ENCODE measurements at regions not wholly inside any gene's neighbourhood (a gene's known extent, or its start where the extent isn't known, plus 50 kb on each side); places are given as distances from the start of the nearest gene placed in this dataset.

- TF ChIP-seq, protein P1, sequence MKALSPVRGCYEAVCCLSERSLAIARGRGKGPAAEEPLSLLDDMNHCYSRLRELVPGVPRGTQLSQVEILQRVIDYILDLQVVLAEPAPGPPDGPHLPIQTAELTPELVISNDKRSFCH (CRISPR knock-in tag; IDR thresholded peaks at IDR 0.05): 0 out of 2 replicates have a peak, but pooled peaks have one; percentile 54
- TF ChIP-seq, protein P1 (tag; IDR thresholded peaks at IDR 0.05): peak; percentile 61
- peak; percentile 74 for TF ChIP-seq CEBPB (tag; IDR thresholded peaks at IDR 0.05)
- TF ChIP-seq CEBPG (CRISPR knock-in tag; IDR thresholded peaks at IDR 0.05): no peak
- TF ChIP-seq CEBPG (tag; conservative IDR thresholded peaks at IDR 0.05 in 1 of 2, IDR thresholded peaks at IDR 0.05 in 1 of 2): peak in 1 of 2 experiments; percentile 39; a peak in 1 of 4 replicates
- TF ChIP-seq MBD2 (IDR thresholded peaks at IDR 0.05; ENCODE audit: borderline replicate concordance, low read depth): peak; percentile 46; the same call in 1 of the 2 replicates
- TF ChIP-seq ZEB2 (IDR thresholded peaks at IDR 0.05): peak; percentile 76
- no peak for TF ChIP-seq ZBTB8A (IDR thresholded peaks at IDR 0.05; ENCODE audit: partially characterized antibody)
- 0 out of 2 replicates have a peak, but pooled peaks have one; percentile 37 for TF ChIP-seq GTF2E2 (tag; IDR thresholded peaks at IDR 0.05)
- TF ChIP-seq, protein P2, sequence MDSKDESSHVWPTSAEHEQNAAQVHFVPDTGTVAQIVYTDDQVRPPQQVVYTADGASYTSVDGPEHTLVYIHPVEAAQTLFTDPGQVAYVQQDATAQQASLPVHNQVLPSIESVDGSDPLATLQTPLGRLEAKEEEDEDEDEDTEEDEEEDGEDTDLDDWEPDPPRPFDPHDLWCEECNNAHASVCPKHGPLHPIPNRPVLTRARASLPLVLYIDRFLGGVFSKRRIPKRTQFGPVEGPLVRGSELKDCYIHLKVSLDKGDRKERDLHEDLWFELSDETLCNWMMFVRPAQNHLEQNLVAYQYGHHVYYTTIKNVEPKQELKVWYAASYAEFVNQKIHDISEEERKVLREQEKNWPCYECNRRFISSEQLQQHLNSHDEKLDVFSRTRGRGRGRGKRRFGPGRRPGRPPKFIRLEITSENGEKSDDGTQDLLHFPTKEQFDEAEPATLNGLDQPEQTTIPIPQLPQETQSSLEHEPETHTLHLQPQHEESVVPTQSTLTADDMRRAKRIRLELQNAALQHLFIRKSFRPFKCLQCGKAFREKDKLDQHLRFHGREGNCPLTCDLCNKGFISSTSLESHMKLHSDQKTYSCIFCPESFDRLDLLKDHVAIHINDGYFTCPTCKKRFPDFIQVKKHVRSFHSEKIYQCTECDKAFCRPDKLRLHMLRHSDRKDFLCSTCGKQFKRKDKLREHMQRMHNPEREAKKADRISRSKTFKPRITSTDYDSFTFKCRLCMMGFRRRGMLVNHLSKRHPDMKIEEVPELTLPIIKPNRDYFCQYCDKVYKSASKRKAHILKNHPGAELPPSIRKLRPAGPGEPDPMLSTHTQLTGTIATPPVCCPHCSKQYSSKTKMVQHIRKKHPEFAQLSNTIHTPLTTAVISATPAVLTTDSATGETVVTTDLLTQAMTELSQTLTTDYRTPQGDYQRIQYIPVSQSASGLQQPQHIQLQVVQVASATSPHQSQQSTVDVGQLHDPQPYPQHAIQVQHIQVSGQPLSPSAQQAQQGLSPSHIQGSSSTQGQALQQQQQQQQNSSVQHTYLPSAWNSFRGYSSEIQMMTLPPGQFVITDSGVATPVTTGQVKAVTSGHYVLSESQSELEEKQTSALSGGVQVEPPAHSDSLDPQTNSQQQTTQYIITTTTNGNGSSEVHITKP (IDR thresholded peaks at IDR 0.05; ENCODE audit: partially characterized antibody): peak; percentile 88
- TF ChIP-seq KLF16 (IDR thresholded peaks at IDR 0.05): no peak
- TF ChIP-seq BCLAF1 (IDR thresholded peaks at IDR 0.05; ENCODE audit: borderline replicate concordance in 1 of 2, control insufficient read depth in 1 of 2, low read depth in 2 of 2, low read length in 1 of 2): no peak
- 0 out of 2 replicates have a peak, but pooled peaks have one; percentile 27 for TF ChIP-seq GABPB1 (CRISPR knock-in tag; IDR thresholded peaks at IDR 0.05)
- TF ChIP-seq SRSF7 (optimal IDR thresholded peaks at IDR 0.05; ENCODE audit: low read depth, low read length): no peak
- TF ChIP-seq E2F6 (IDR thresholded peaks at IDR 0.05; ENCODE audit: borderline replicate concordance in 1 of 2, extremely low read depth in 1 of 2, insufficient read depth in 1 of 2, insufficient read length in 1 of 2, low read depth in 1 of 2, low read length in 1 of 2, poor library complexity in 1 of 2, severe bottlenecking in 1 of 2): peak; percentile 25 to 65
These were observed 189.9 kb upstream of the NDUFV2 start (continued) for GRCh38 chr18:8912348-8913326.

Measured in K562 (cell line).